ENCODE measurements at regions not wholly inside any gene's neighbourhood (a gene's known extent, or its start where the extent isn't known, plus 50 kb on each side); places are given as distances from the start of the nearest gene placed in this dataset.

DNA sequence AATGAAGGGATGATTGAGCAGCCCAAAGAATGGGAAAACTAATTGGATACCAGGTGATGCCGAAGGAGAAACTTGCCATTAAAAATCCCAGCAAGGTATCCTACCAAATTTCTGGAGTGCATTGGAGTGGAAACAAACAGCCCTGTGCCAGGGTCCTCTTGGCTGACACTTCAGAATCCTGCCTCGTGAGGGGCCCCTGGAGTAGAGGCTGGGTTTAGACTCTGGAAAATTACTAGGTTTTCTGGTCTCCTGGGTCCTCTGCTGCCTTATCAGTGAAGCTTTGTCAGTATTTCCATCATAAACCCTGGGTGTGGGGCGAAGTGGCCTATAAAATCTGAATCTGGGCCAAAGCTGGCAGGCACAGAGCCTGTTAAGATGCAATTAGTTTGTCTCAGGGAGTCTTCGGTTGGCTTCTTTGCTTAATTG is 289.2 kb upstream of the USP24 start:
- Histone ChIP-seq H3F3A (ENCODE audit: low read depth) (no peaks in the 10 kb centered on the region), H3K27ac (no peak overlapping the region), H3K4me2 (no peak overlapping the region), H3K9ac (no peak overlapping the region), H4K20me1 (ENCODE audit: low read depth) (no peaks in the 10 kb centered on the region), H3K9me3 (ENCODE audit: low read depth) (no peaks in the 10 kb centered on the region), H2AFZ (replicated peaks) (peak overlapping the region; percentile 57), H3K36me3 (no peaks in the 10 kb centered on the region), H3K79me2 (ENCODE audit: low read depth) (no peaks in the 10 kb centered on the region), H3K4me3 (no peak overlapping the region), H3K27me3 (no peaks in the 10 kb centered on the region), H3K4me1 (no peaks in the 10 kb centered on the region)
- Mint-ChIP-seq H3K4me3 (no peak overlapping the region), H3K27ac (no peak overlapping the region), H3K27me3 (ENCODE audit: insufficient read depth, low read depth) (peaks cover 2% of the 10 kb centered on the region), H3K9me3 (no peaks in the 10 kb centered on the region), H3K4me1 (no peaks in the 10 kb centered on the region), H3K36me3 (no peaks in the 10 kb centered on the region)
- DNase-seq (ENCODE audit: low spot score), result peak; percentile 24
- no peak for TF ChIP-seq EZH2 (IDR thresholded peaks at IDR 0.05)
- TF ChIP-seq EZH2phosphoT487 (IDR thresholded peaks at IDR 0.05), result no peak
- TF ChIP-seq, protein P1, sequence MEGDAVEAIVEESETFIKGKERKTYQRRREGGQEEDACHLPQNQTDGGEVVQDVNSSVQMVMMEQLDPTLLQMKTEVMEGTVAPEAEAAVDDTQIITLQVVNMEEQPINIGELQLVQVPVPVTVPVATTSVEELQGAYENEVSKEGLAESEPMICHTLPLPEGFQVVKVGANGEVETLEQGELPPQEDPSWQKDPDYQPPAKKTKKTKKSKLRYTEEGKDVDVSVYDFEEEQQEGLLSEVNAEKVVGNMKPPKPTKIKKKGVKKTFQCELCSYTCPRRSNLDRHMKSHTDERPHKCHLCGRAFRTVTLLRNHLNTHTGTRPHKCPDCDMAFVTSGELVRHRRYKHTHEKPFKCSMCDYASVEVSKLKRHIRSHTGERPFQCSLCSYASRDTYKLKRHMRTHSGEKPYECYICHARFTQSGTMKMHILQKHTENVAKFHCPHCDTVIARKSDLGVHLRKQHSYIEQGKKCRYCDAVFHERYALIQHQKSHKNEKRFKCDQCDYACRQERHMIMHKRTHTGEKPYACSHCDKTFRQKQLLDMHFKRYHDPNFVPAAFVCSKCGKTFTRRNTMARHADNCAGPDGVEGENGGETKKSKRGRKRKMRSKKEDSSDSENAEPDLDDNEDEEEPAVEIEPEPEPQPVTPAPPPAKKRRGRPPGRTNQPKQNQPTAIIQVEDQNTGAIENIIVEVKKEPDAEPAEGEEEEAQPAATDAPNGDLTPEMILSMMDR (IDR thresholded peaks at IDR 0.05), result no peak

DNA sequence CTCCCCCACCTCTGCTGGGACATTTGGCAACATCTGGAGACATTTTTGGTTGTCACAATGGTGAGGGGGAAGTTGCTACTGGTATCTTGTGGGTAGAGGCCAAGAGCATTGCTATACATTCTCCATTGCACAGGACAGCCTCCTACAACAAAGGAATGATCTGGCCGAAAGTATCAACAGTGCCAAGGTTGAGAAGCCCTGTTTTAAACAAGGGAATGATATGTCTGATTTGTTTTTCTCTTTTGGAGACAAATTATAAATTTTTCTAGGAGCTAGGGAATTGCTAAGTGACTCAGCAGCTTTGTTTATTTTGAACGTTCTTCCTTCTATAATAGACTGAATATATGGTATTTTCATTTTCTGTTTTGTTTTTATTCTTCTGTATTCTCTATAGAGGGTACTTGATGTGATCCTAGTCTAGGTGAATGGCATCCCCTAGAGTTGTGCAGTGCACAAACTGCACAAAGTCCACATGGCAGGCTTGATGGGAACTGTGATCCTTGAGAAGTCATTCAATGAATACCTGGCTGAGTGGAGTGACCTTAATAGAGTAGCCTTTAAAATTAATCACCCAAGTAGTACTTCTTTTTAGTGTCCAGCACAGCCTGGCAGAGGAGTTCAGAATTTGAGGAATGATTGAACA is 288.6 kb upstream of the USP24 start:
- no peaks in the 10 kb centered on the region for H4K20me1 ChIP-seq (ENCODE audit: low read depth)
- H3K27ac ChIP-seq, result no peak overlapping the region
- no peak overlapping the region for H2AFZ ChIP-seq (replicated peaks)
- no peak overlapping the region for H3K9ac ChIP-seq
- H3K79me2 ChIP-seq (ENCODE audit: low read depth), result no peaks in the 10 kb centered on the region
- TF ChIP-seq EZH2phosphoT487 (IDR thresholded peaks at IDR 0.05), result no peak
- TF ChIP-seq, protein P1 (IDR thresholded peaks at IDR 0.05), result no peak
- no peaks in the 10 kb centered on the region for H3K9me3 ChIP-seq (ENCODE audit: low read depth)
- DNase-seq (ENCODE audit: low spot score), result no peak
- no peaks in the 10 kb centered on the region for H3K27me3 ChIP-seq
- H3K36me3 Mint-ChIP-seq, result no peaks in the 10 kb centered on the region
- no peaks in the 10 kb centered on the region for H3K4me1 ChIP-seq
- H3K4me2 ChIP-seq, result no peak overlapping the region
- no peak overlapping the region for H3K4me3 ChIP-seq
- H3K4me1 Mint-ChIP-seq, result no peaks in the 10 kb centered on the region
- no peak overlapping the region for H3K27ac Mint-ChIP-seq
- no peaks in the 10 kb centered on the region for H3F3A ChIP-seq (ENCODE audit: low read depth)
- H3K27me3 Mint-ChIP-seq (ENCODE audit: insufficient read depth, low read depth), result peaks cover 2% of the 10 kb centered on the region
- H3K4me3 Mint-ChIP-seq, result no peak overlapping the region
- H3K36me3 ChIP-seq, result no peaks in the 10 kb centered on the region
- H3K9me3 Mint-ChIP-seq, result no peaks in the 10 kb centered on the region

DNA sequence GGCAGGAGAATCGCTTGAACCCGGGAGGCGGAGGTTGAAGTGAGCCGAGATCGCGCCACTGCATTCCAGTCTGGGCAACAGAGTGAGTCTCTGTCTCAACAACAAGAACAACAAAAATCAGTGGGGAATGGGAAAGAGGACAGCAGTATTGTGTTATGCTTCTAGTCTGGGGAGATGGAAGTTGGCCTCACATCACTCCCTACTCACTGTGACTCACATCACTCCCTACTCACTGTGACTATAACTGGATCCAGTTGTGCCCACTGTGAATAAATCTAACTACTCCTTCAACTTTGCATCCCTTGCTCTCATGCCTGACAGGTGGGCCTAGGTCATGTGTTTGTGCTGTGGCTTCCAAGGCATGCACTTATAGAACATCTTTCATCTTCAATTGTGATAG is 285.4 kb upstream of the USP24 start:
- Histone ChIP-seq H3K9me3 (ENCODE audit: low read depth) (no peaks in the 10 kb centered on the region), H3K79me2 (ENCODE audit: low read depth) (no peaks in the 10 kb centered on the region), H4K20me1 (ENCODE audit: low read depth) (no peaks in the 10 kb centered on the region), H3K27me3 (no peaks in the 10 kb centered on the region), H3K4me1 (no peaks in the 10 kb centered on the region), H3K9ac (no peak overlapping the region), H3K27ac (no peak overlapping the region), H3K4me3 (no peak overlapping the region), H3K4me2 (no peak overlapping the region), H3K36me3 (no peaks in the 10 kb centered on the region), H3F3A (ENCODE audit: low read depth) (no peaks in the 10 kb centered on the region), H2AFZ (replicated peaks) (no peak overlapping the region)
- no peaks in the 10 kb centered on the region for H3K36me3 Mint-ChIP-seq
- TF ChIP-seq EZH2 (IDR thresholded peaks at IDR 0.05) (no peak), EZH2phosphoT487 (IDR thresholded peaks at IDR 0.05) (no peak)
- TF ChIP-seq, protein P1 (IDR thresholded peaks at IDR 0.05), result no peak
- no peaks in the 10 kb centered on the region for H3K9me3 Mint-ChIP-seq
- no peaks in the 10 kb centered on the region for H3K4me1 Mint-ChIP-seq
- no peak overlapping the region for H3K27ac Mint-ChIP-seq
- H3K27me3 Mint-ChIP-seq (ENCODE audit: insufficient read depth, low read depth), result peaks cover 4% of the 10 kb centered on the region
- H3K4me3 Mint-ChIP-seq, result no peak overlapping the region
- no peak for DNase-seq (ENCODE audit: low spot score)

Measured in neural progenitor cell (in vitro differentiated cells).